IPS-15b (cell line): ENCODE measurements at regions not wholly inside any gene's neighbourhood (a gene's known extent, or its start where the extent isn't known, plus 50 kb on each side); places are given as distances from the start of the nearest gene placed in this dataset.

ENCODE experiments used
- H3K27me3 ChIP-seq: one replicate; pipeline ENCODE4 v1.6.1; 2013; ENCODE audit warnings: low read length; ENCODE audit not compliant: control insufficient read depth, insufficient read depth
- H3K36me3 ChIP-seq: one replicate; pipeline ENCODE4 v1.6.1; 2013; ENCODE audit warnings: low read length; ENCODE audit not compliant: control insufficient read depth, insufficient read depth
- H3K4me1 ChIP-seq: one replicate; pipeline ENCODE4 v1.6.1; 2013; ENCODE audit warnings: mild to moderate bottlenecking, low read length; ENCODE audit not compliant: control insufficient read depth, insufficient read depth
- H3K4me3 ChIP-seq: one replicate; pipeline ENCODE4 v1.5.1; 2013; ENCODE audit warnings: low read depth, low read length
- H3K9ac ChIP-seq: one replicate; pipeline ENCODE4 v1.6.1; 2013; ENCODE audit warnings: low read depth, mild to moderate bottlenecking, low read length
- H3K9me3 ChIP-seq: one replicate; pipeline ENCODE4 v1.6.1; 2013; ENCODE audit warnings: mild to moderate bottlenecking, low read length; ENCODE audit not compliant: control insufficient read depth, insufficient read depth

DNA sequence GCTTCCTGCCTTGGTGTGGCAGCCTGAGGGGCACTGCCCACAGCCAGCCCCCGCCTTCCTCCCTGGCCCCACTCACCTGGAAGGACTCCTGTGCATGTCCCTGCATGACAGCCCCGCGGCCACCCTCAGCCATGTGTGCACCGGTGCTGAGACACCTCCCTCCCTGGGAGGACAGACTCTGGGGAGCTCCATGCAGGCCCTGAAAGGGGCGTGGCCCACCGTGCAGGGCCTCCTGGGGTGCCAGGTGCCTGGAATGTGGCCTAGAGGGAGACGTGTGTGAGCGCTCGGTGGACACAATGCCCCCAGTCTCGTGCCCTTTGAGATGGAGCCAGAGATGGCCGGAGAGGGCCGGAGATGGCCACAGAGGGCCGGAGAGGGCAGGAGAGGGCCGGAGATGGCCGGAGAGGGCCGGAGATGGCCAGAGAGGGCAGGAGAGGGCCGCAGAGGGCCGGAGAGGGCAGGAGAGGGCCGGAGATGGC, 59.1 kb upstream of the PPP2R2D start:
- H3K36me3 ChIP-seq: no peaks in the 10 kb centered on the region
- no peaks in the 10 kb centered on the region for H3K4me1 ChIP-seq
- H3K9me3 ChIP-seq: no peaks in the 10 kb centered on the region
- H3K9ac ChIP-seq: no peak overlapping the region
- no peak overlapping the region for H3K4me3 ChIP-seq
- no peaks in the 10 kb centered on the region for H3K27me3 ChIP-seq

GRCh38 chr10:131842351-131843088, 58.3 kb upstream of the PPP2R2D start:
- Histone ChIP-seq H3K4me1 (no peaks in the 10 kb centered on the region), H3K4me3 (no peak overlapping the region), H3K36me3 (no peaks in the 10 kb centered on the region), H3K9me3 (no peaks in the 10 kb centered on the region), H3K9ac (no peak overlapping the region), H3K27me3 (no peaks in the 10 kb centered on the region)

DNA sequence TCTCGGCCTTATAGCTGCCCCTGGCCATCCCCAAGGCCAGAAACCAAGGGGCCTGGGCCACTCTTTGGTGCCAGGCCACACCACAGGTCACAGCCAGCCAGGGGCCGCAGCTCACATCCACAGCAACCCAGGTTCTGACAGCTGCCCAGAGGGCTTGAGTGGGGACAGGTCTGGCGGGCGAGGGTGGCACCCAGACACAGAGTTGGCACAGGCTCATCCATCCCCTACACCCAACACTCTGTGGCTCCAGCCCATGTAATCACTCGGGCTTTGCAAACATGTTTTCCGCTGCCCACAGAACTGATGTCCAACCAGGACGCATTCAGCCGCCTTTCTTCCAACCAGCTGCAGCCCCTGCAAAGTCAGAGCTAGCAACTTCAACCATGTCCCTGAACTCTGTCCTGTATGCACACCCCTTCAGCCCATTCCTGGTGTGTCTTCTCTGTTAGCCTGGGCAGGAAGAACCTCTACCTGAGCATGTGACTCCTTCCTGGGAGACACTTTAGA, 57.7 kb upstream of the PPP2R2D start:
- Histone ChIP-seq H3K4me1 (no peaks in the 10 kb centered on the region), H3K27me3 (no peaks in the 10 kb centered on the region), H3K9me3 (no peaks in the 10 kb centered on the region), H3K36me3 (no peaks in the 10 kb centered on the region), H3K4me3 (no peak overlapping the region), H3K9ac (no peak overlapping the region)

DNA sequence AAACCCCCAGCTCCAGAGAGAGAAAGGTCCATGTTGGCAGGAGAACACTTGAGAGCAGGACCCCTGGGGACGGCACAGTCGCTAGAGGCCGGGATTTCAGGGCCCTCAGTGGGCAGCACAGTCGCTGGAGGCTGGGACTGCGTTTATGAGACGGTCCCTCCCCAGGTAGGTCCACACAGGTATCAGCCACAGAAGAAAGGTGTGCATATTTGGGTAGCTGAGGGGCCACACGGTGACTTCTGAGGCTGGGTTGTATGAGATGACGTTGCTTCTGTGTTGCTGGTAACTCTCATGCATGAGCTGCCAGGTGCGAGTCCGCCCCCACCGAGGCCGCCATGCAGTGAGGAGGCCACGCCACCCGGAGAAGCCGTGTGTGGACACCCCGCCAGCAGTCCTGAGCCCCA, 56.9 kb upstream of the PPP2R2D start:
- H3K36me3 ChIP-seq: no peaks in the 10 kb centered on the region
- no peak overlapping the region for H3K9ac ChIP-seq
- H3K27me3 ChIP-seq: no peaks in the 10 kb centered on the region
- no peaks in the 10 kb centered on the region for H3K4me1 ChIP-seq
- H3K9me3 ChIP-seq: no peaks in the 10 kb centered on the region
- H3K4me3 ChIP-seq: no peak overlapping the region

GRCh38 chr10:131844529-131845084, 56.2 kb upstream of the PPP2R2D start:
- H3K9ac ChIP-seq: no peak overlapping the region
- H3K27me3 ChIP-seq: no peaks in the 10 kb centered on the region
- no peaks in the 10 kb centered on the region for H3K9me3 ChIP-seq
- no peak overlapping the region for H3K4me3 ChIP-seq
- H3K4me1 ChIP-seq: no peaks in the 10 kb centered on the region
- H3K36me3 ChIP-seq: no peaks in the 10 kb centered on the region

DNA sequence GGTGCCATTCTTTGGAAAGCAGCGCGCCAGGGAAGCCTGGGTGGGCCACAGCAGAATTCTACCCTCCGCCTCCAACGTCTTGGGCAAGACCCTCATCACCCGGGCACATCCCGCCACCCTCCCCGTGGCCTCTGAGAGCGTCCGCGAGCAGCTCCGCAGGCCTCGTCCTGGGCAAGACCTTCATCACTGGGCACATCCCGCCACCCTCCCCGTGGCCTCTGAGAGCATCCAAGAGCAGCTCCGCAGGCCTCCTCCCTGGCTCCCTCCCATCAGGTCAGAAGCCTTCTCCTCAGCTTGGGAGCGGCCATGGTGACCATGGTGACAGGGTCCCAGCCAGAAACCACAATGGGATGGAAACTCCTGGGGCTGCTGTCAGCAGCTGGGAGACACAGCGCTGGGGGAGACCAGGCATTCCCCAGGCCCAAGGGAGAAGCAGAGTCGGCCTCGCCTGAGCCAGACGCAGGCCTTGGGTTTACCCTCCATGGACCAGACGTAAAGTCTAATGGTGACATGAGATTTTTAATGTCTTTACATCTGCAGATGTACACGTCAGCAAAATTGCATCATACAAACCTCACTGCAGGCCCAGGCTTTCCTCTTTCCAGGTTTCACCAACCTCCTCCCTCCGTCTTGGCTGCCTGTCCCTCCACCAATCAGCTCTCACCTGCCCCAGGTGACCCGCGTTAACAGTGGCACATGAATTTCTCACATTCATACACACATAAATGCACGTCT, 55.1 kb upstream of the PPP2R2D start:
- no peaks in the 10 kb centered on the region for H3K36me3 ChIP-seq
- no peak overlapping the region for H3K9ac ChIP-seq
- H3K9me3 ChIP-seq: no peaks in the 10 kb centered on the region
- H3K4me1 ChIP-seq: no peaks in the 10 kb centered on the region
- no peaks in the 10 kb centered on the region for H3K27me3 ChIP-seq
- no peak overlapping the region for H3K4me3 ChIP-seq

DNA sequence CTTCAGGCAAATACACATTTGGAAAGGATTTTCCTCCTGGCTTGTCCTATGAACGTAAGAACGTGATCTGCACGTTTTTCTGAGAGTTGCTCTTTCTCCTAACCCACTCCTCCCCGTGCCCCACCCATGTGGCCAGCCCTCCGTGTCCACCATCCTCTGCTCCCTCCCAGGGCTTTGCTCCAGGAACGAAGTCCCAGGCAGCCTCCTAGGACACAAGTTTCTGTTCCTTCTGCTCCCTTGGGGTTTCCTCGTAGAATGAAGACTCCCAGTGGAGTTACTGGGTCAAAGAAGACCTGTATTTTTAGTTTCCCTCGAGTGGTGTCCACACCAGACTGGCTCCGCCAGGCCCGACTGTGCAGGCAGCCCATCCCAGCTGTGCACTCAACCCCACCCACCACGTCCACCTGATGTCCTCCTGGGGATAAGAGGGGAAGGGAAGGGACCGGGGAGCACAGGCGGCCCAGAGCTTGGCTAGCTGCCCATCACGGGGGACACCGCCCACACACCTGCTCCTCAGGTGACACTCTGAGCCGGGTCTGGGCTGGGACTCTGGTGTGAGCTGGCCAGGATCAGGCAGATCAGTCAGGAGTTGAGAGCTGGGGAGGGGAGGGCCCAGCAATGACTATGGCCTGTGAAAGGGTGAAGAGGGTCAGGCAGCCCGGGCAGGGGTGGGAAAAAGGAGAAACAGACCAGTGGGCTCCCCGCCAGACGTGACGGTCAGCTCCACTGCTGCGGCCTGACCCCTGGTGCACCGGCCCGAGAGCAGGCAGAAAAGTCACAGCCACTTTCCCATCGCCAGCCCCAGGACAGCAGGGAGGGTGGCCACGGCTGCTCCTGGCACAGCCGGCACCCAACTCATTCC, 54.3 kb upstream of the PPP2R2D start:
- Histone ChIP-seq H3K4me3 (no peak overlapping the region), H3K4me1 (no peaks in the 10 kb centered on the region), H3K9ac (no peak overlapping the region), H3K9me3 (no peaks in the 10 kb centered on the region), H3K27me3 (no peaks in the 10 kb centered on the region), H3K36me3 (no peaks in the 10 kb centered on the region)

DNA sequence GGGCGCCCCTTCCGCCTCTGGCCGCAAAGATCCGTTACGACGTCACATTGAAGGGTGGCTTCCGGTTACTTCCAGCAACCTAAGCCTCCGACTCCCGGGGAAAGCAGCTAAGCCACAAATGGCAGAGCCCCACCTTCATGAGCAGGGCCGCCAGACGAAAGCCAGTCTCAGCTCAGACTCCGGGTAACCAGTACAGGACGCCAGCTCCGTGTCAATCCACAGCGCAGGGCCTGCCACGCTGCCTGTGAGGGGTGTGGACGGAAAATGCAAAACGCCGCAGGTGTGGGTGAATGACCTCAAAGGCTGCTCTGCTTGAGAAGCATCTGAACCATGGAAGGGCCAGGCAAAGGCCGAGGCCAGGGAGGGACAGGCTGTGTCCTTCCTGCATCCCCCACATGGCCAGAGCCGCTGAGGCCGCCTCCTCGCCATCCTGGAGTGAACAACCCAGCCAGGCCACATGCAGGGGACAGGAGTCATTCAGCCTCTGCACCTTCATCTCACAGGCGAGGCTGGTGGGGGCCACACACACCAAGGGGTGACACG, 53.5 kb upstream of the PPP2R2D start:
- Histone ChIP-seq H3K27me3 (no peaks in the 10 kb centered on the region), H3K36me3 (no peaks in the 10 kb centered on the region), H3K9me3 (no peaks in the 10 kb centered on the region), H3K4me1 (no peaks in the 10 kb centered on the region), H3K4me3 (no peak overlapping the region), H3K9ac (no peak overlapping the region)

DNA sequence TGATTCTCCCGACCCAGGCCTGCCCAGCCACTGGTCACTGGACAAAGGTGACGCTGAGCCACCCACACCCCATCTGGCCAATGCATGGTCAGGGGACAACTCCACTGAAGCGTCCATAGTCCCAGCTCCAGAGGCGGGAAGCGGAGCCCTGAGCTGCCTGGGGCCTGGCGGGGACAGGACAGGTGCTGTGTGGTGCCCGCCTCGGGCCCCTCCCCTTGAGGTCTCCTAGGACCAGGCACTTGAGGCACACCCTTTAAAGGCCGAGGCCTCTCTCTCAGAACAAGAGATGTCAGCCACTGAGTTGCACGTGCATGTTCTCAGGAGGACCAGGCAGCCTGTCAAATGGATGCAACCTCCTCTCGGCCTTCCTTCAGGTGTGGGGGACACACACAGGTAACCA, 52.5 kb upstream of the PPP2R2D start:
- Histone ChIP-seq H3K36me3 (no peaks in the 10 kb centered on the region), H3K9ac (no peak overlapping the region), H3K9me3 (no peaks in the 10 kb centered on the region), H3K27me3 (no peaks in the 10 kb centered on the region), H3K4me3 (no peak overlapping the region), H3K4me1 (no peaks in the 10 kb centered on the region)

DNA sequence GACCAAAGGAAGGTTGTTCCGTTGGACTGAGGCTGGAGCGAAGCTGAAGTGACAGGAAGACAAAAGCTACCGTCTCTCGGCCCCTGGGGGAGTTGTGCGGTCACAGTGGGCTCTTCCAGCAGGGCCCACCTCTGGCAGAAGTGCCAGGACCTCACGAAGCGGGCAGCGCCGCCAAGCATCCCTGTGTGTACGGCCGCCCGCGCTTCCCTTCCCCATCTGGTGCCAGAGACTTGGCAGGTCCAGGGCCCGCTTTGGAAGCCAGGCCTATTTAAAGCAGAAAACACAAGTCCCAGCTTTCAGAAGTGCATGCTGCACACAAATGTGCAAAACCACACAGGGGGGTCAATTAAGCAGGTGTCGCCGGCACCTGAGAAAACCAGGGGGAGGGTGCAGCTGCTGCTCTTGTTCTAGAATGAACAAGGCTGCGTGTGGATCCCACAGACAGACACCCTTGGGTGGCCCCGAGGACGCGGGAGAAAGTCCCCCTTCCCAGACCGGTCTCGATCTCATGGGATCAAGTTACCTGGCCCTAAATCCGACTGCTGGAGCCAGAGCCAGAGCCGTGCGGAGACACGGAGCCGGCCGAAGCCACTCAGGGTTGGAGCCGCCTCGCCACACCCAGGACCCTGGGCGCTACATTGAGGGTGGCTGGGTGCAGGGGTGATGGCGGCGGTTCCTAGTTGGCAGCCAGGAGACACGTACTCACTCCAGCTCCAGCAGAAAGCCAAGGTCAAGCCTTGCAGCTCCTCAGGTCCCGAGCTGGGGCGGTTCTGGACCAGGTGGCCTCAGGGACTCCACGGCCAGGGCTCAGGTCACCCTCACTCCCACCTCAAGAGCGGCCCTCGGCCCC, 51.8 kb upstream of the PPP2R2D start:
- no peaks in the 10 kb centered on the region for H3K36me3 ChIP-seq
- no peaks in the 10 kb centered on the region for H3K27me3 ChIP-seq
- H3K9me3 ChIP-seq: no peaks in the 10 kb centered on the region
- no peaks in the 10 kb centered on the region for H3K4me1 ChIP-seq
- H3K9ac ChIP-seq: no peak overlapping the region
- H3K4me3 ChIP-seq: no peak overlapping the region
